ENCODE measurements at regions not wholly inside any gene's neighbourhood (a gene's known extent, or its start where the extent isn't known, plus 50 kb on each side); places are given as distances from the start of the nearest gene placed in this dataset.

- peak; percentile 31 for DNase-seq
Observed at GRCh38 chr3:186487819-186488218, 56.4 kb downstream of the CRYGS start.

GRCh38 chr3:186487037-186487436, 57.1 kb downstream of the CRYGS start:
- no peak for DNase-seq

GRCh38 chr3:186483611-186484340, 60.4 kb downstream of the CRYGS start:
- no peak for DNase-seq

GRCh38 chr3:186481526-186481925, 62.7 kb downstream of the CRYGS start:
- DNase-seq = no peak

- no peak for DNase-seq
Observed at GRCh38 chr3:186477876-186478275, 66.3 kb downstream of the CRYGS start.

GRCh38 chr3:186477033-186477432, 67.1 kb downstream of the CRYGS start:
- no peak for DNase-seq

- DNase-seq = no peak
Observed at GRCh38 chr3:186476541-186476940, 67.6 kb downstream of the CRYGS start.

GRCh38 chr3:186476044-186476468, 68.1 kb downstream of the CRYGS start:
- no peak for DNase-seq

GRCh38 chr3:186473166-186473565, 71.0 kb downstream of the CRYGS start:
- DNase-seq = no peak

- DNase-seq = peak; percentile 78
Observed at GRCh38 chr3:186472456-186473008, 71.6 kb downstream of the CRYGS start.

- peak; percentile 91 for DNase-seq
Observed at GRCh38 chr3:186471771-186472170, 72.4 kb downstream of the CRYGS start.

- no peak for DNase-seq
Observed at GRCh38 chr3:186469525-186469924, 74.7 kb downstream of the CRYGS start.

- DNase-seq = no peak
Observed at GRCh38 chr3:186467969-186468368, 76.2 kb downstream of the CRYGS start.

- DNase-seq = no peak
Observed at GRCh38 chr3:186466391-186466974, 77.7 kb downstream of the CRYGS start.

GRCh38 chr3:186465508-186465907, 78.7 kb downstream of the CRYGS start:
- no peak for DNase-seq

GRCh38 chr3:186464424-186465093, 79.6 kb downstream of the CRYGS start:
- DNase-seq = no peak

GRCh38 chr3:186461141-186461540, 83.0 kb downstream of the CRYGS start:
- DNase-seq = no peak

- no peak for DNase-seq
Observed at GRCh38 chr3:186459108-186459467, 85.1 kb downstream of the CRYGS start.

GRCh38 chr3:186458306-186459107, 85.7 kb downstream of the CRYGS start:
- DNase-seq = no peak

GRCh38 chr3:186457236-186457635, 86.9 kb downstream of the CRYGS start:
- DNase-seq = no peak

GRCh38 chr3:186456731-186457191, 87.4 kb downstream of the CRYGS start:
- DNase-seq = no peak

- DNase-seq = no peak
Observed at GRCh38 chr3:186454881-186455703, 89.1 kb downstream of the CRYGS start.
